ENCODE measurements at regions not wholly inside any gene's neighbourhood (a gene's known extent, or its start where the extent isn't known, plus 50 kb on each side); places are given as distances from the start of the nearest gene placed in this dataset.

DNA sequence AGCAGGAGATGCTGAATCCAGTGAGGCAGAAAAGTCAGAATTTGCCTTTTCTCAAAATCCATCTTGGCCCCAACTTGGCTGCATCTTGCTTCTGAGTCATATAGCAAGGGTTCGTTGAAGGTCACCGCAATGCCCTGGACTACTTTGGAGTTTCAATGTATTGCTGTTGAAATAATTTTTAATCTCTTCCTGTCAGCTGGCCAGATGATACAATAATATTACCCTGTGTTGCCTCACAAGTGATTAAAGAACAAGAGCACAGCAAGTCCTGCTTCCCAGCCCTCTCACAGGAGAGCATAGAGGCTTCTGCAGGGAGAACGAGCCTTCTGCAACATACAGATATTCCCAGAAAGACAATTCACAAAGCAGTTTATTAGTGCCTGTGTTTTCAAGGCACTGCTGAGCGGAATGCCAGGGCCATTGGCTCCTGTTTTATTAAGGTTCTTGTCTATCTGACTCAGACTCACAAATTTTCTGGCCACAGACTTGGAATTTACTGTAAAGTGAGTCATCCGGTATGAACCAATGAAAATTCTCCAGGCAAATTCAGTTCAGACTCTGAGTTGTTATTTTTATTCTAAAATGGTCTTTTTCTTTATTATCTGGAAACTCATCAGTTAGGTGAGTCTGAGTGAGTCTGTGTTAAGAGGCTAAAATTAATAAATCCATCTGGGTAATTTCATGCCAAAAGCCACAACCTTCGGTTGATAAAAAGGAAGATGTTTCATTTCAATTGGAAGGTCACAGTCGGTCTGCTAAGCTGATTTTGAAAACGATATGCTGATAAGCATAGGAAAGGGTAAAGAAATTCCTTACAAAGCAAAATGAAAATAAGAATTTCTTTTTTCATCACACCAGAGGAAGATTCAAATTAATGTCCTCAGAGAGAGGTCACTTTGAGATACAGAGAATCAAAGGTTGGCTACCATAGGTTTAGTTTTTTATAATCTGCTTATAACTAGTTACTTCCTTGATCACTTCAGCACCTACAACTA, 289.4 kb upstream of the STXBP5 start (continued):
- TF ChIP-seq, protein P1, sequence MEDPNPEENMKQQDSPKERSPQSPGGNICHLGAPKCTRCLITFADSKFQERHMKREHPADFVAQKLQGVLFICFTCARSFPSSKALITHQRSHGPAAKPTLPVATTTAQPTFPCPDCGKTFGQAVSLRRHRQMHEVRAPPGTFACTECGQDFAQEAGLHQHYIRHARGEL (CRISPR knock-in tag; IDR thresholded peaks at IDR 0.05), result no peak
- no peak for TF ChIP-seq KAT8 (CRISPR knock-in tag; IDR thresholded peaks at IDR 0.05)

DNA sequence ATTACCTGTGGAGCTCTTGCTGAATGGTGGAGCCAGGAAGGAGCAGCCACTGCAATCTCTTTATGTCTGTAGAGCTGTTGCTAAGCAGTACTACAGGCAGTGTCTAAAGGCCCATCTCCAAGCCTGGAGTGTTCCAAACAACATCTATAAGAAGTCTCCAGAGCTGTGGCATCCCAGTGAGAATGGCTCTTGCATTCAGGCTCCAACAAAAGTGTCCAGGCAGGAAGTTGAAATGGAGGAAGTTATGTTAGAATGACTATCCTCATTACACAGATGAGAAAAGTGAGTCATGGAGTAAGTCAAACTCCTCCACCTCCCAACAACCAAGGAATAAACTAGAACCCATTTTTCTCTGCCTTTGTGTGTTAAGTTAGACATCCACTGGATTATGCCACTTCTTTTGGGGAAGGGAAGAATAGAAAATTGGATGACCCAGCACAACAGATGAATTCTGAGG, 288.5 kb upstream of the STXBP5 start:
- H3K27ac ChIP-seq (ENCODE audit: extremely low read length, insufficient read depth, low read length), result no peak overlapping the region
- no peaks in the 10 kb centered on the region; a peak in 1 of 5 replicates for H3K27me3 ChIP-seq (ENCODE audit: control insufficient read depth in 1 of 2, insufficient read depth in 2 of 2, low read length in 2 of 2)
- ATAC-seq (no peak), FAIRE-seq (no peak), DNase-seq (ENCODE audit: low spot score) (no peak)
- intact Hi-C loops (cut with micrococcal nuclease; ENCODE audit: unreplicated experiment) (no loop called here), in situ Hi-C loops (cut with HindIII; ENCODE audit: extremely low pct_ligation_motif_present, low pct_unique_long_range_greater_than_20kb) (no loop called here)
- ChIA-PET POLR2A (no interaction called here), CTCF (ENCODE audit: low intra/inter-chr PET ratio, low total read pairs) (no interaction called here)
- no peak overlapping the region for H3K4me3 ChIP-seq (replicated peaks in 1 of 3; ENCODE audit: insufficient read depth in 1 of 3, low read depth in 2 of 3, low read length in 3 of 3)
- no TSS peak for BruUV-seq (replicated peaks)
- no peak overlapping the region for H3K4me2 ChIP-seq (ENCODE audit: low read depth, low read length)
- H3K9me3 ChIP-seq (ENCODE audit: low read length), result no peaks in the 10 kb centered on the region
- H3K4me1 ChIP-seq (ENCODE audit: insufficient read depth, low read length), result peaks cover 4% of the 10 kb centered on the region; the same call in 1 of the 2 replicates
- no peaks in the 10 kb centered on the region for H3K79me2 ChIP-seq (ENCODE audit: insufficient read depth, low read length)
- no peak overlapping the region for H2AFZ ChIP-seq (ENCODE audit: low read length)
- no peaks in the 10 kb centered on the region for H3K36me3 ChIP-seq (replicated peaks in 1 of 2; ENCODE audit: control insufficient read depth in 1 of 2, insufficient read depth in 2 of 2, low read length in 2 of 2)
- H4K20me1 ChIP-seq (ENCODE audit: insufficient read depth, low read length), result no peaks in the 10 kb centered on the region
- H3K9ac ChIP-seq (ENCODE audit: insufficient read depth, low read depth, low read length), result no peak overlapping the region
- TF ChIP-seq, protein P2, sequence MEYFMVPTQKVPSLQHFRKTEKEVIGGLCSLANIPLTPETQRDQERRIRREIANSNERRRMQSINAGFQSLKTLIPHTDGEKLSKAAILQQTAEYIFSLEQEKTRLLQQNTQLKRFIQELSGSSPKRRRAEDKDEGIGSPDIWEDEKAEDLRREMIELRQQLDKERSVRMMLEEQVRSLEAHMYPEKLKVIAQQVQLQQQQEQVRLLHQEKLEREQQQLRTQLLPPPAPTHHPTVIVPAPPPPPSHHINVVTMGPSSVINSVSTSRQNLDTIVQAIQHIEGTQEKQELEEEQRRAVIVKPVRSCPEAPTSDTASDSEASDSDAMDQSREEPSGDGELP (IDR thresholded peaks at IDR 0.05; ENCODE audit: borderline replicate concordance, low read depth), result no peak
- TF ChIP-seq, protein P3, sequence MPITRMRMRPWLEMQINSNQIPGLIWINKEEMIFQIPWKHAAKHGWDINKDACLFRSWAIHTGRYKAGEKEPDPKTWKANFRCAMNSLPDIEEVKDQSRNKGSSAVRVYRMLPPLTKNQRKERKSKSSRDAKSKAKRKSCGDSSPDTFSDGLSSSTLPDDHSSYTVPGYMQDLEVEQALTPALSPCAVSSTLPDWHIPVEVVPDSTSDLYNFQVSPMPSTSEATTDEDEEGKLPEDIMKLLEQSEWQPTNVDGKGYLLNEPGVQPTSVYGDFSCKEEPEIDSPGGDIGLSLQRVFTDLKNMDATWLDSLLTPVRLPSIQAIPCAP (CRISPR knock-in tag; IDR thresholded peaks at IDR 0.05; ENCODE audit: low read depth), result no peak
- TF ChIP-seq ZFYVE20 (CRISPR knock-in tag; IDR thresholded peaks at IDR 0.05; ENCODE audit: borderline replicate concordance, low read depth) (no peak), SCMH1 (CRISPR knock-in tag; IDR thresholded peaks at IDR 0.05; ENCODE audit: borderline replicate concordance) (no peak), GFI1 (CRISPR knock-in tag; IDR thresholded peaks at IDR 0.05; ENCODE audit: borderline replicate concordance) (no peak), PTBP1 (IDR thresholded peaks at IDR 0.05; ENCODE audit: low read depth, low read length, poor library complexity, severe bottlenecking) (no peak), SMAD9 (CRISPR knock-in tag; IDR thresholded peaks at IDR 0.05) (no peak), RFX5 (IDR thresholded peaks at IDR 0.05; ENCODE audit: low read depth, low read length) (no peak)
- TF ChIP-seq, protein P4, sequence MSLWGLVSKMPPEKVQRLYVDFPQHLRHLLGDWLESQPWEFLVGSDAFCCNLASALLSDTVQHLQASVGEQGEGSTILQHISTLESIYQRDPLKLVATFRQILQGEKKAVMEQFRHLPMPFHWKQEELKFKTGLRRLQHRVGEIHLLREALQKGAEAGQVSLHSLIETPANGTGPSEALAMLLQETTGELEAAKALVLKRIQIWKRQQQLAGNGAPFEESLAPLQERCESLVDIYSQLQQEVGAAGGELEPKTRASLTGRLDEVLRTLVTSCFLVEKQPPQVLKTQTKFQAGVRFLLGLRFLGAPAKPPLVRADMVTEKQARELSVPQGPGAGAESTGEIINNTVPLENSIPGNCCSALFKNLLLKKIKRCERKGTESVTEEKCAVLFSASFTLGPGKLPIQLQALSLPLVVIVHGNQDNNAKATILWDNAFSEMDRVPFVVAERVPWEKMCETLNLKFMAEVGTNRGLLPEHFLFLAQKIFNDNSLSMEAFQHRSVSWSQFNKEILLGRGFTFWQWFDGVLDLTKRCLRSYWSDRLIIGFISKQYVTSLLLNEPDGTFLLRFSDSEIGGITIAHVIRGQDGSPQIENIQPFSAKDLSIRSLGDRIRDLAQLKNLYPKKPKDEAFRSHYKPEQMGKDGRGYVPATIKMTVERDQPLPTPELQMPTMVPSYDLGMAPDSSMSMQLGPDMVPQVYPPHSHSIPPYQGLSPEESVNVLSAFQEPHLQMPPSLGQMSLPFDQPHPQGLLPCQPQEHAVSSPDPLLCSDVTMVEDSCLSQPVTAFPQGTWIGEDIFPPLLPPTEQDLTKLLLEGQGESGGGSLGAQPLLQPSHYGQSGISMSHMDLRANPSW (CRISPR knock-in tag; IDR thresholded peaks at IDR 0.05; ENCODE audit: borderline replicate concordance), result no peak
- TF ChIP-seq, protein P5, sequence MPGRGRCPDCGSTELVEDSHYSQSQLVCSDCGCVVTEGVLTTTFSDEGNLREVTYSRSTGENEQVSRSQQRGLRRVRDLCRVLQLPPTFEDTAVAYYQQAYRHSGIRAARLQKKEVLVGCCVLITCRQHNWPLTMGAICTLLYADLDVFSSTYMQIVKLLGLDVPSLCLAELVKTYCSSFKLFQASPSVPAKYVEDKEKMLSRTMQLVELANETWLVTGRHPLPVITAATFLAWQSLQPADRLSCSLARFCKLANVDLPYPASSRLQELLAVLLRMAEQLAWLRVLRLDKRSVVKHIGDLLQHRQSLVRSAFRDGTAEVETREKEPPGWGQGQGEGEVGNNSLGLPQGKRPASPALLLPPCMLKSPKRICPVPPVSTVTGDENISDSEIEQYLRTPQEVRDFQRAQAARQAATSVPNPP (CRISPR knock-in tag; IDR thresholded peaks at IDR 0.05), result no peak
- TF ChIP-seq, protein P6, sequence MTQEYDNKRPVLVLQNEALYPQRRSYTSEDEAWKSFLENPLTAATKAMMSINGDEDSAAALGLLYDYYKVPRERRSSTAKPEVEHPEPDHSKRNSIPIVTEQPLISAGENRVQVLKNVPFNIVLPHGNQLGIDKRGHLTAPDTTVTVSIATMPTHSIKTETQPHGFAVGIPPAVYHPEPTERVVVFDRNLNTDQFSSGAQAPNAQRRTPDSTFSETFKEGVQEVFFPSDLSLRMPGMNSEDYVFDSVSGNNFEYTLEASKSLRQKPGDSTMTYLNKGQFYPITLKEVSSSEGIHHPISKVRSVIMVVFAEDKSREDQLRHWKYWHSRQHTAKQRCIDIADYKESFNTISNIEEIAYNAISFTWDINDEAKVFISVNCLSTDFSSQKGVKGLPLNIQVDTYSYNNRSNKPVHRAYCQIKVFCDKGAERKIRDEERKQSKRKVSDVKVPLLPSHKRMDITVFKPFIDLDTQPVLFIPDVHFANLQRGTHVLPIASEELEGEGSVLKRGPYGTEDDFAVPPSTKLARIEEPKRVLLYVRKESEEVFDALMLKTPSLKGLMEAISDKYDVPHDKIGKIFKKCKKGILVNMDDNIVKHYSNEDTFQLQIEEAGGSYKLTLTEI (CRISPR knock-in tag; conservative IDR thresholded peaks at IDR 0.05), result no peak
